BE2C (cell line): ENCODE measurements at regions not wholly inside any gene's neighbourhood (a gene's known extent, or its start where the extent isn't known, plus 50 kb on each side); places are given as distances from the start of the nearest gene placed in this dataset.
"Not testable (repeated sequence)": the region's sequence is repeated elsewhere in the genome, so short reads cannot be mapped to it uniquely, and the experiment has no call there.

Source experiments
- DNase-seq: peaks from one replicate; pipeline ENCODE4 v3.0.0-alpha.2; 2020
- H3K27me3 ChIP-seq: fragments of 250-450 bp; sonication (Bioruptor Pico); 2 replicates; pipeline ENCODE4 v1.5.1; 2020; ENCODE audit warnings: mild to moderate bottlenecking
- H3K36me3 ChIP-seq: fragments of 250-450 bp; sonication (Bioruptor Pico); 2 replicates; pipeline ENCODE4 v1.5.1; 2020; ENCODE audit warnings: mild to moderate bottlenecking
- H3K4me1 ChIP-seq: fragments of 250-450 bp; sonication (Bioruptor Pico); 2 replicates; pipeline ENCODE4 v1.5.1; 2020
- H3K4me3 ChIP-seq: 2 replicates; pipeline ENCODE4 v1.5.1; 2011; ENCODE audit warnings: low read depth, low read length
- H3K9me3 ChIP-seq: fragments of 250-450 bp; sonication (Bioruptor Pico); 2 replicates; pipeline ENCODE4 v1.5.1; 2020
- CTCF ChIP-seq: IDR thresholded peaks from 2 replicates; pipeline ENCODE4 v1.5.1; 2012; ENCODE audit warnings: mild to moderate bottlenecking, low read depth, low read length

GRCh38 chr6:14549871-14550270 lies 432.3 kb downstream of the CD83 start:
- no peaks in the 10 kb centered on the region for H3K36me3 ChIP-seq
- no peaks in the 10 kb centered on the region for H3K9me3 ChIP-seq
- no peaks in the 10 kb centered on the region for H3K27me3 ChIP-seq
- no peak for DNase-seq
- no peak overlapping the region for H3K4me3 ChIP-seq
- H3K4me1 ChIP-seq: no peaks in the 10 kb centered on the region
- no peak for TF ChIP-seq CTCF

- Histone ChIP-seq H3K4me3 (no peak overlapping the region), H3K4me1 (no peaks in the 10 kb centered on the region), H3K9me3 (no peaks in the 10 kb centered on the region), H3K27me3 (no peaks in the 10 kb centered on the region), H3K36me3 (no peaks in the 10 kb centered on the region)
- no peak for DNase-seq
- TF ChIP-seq CTCF: no peak
Observed at GRCh38 chr6:14550410-14550809, 432.8 kb downstream of the CD83 start.

GRCh38 chr6:14550822-14551221 lies 433.2 kb downstream of the CD83 start:
- H3K9me3 ChIP-seq: no peaks in the 10 kb centered on the region
- H3K4me3 ChIP-seq: no peak overlapping the region
- no peak for DNase-seq
- H3K27me3 ChIP-seq: no peaks in the 10 kb centered on the region
- no peaks in the 10 kb centered on the region for H3K36me3 ChIP-seq
- no peak for TF ChIP-seq CTCF
- no peaks in the 10 kb centered on the region for H3K4me1 ChIP-seq

- not testable (repeated sequence) for H3K36me3 ChIP-seq, H3K9me3 ChIP-seq, DNase-seq, H3K4me1 ChIP-seq, H3K27me3 ChIP-seq, H3K4me3 ChIP-seq
Observed at GRCh38 chr6:14551601-14552000, 434.0 kb downstream of the CD83 start.

GRCh38 chr6:14552891-14553290 lies 435.3 kb downstream of the CD83 start:
- no peaks in the 10 kb centered on the region for H3K27me3 ChIP-seq

GRCh38 chr6:14553515-14553914 lies 435.9 kb downstream of the CD83 start:
- DNase-seq: no peak
- no peak for TF ChIP-seq CTCF

More at GRCh38 chr6:14552891-14553290, 435.3 kb downstream of the CD83 start:
- no peak for DNase-seq
- no peak for TF ChIP-seq CTCF
- no peaks in the 10 kb centered on the region for H3K9me3 ChIP-seq
- H3K4me3 ChIP-seq: no peak overlapping the region
- no peaks in the 10 kb centered on the region for H3K36me3 ChIP-seq
- no peaks in the 10 kb centered on the region for H3K4me1 ChIP-seq

GRCh38 chr6:14555804-14556203 lies 438.2 kb downstream of the CD83 start:
- TF ChIP-seq CTCF: no peak
- no peak for DNase-seq

More at GRCh38 chr6:14553515-14553914, 435.9 kb downstream of the CD83 start:
- no peaks in the 10 kb centered on the region for H3K27me3 ChIP-seq
- H3K4me1 ChIP-seq: no peaks in the 10 kb centered on the region
- no peaks in the 10 kb centered on the region for H3K36me3 ChIP-seq
- H3K4me3 ChIP-seq: no peak overlapping the region
- no peaks in the 10 kb centered on the region for H3K9me3 ChIP-seq

More at GRCh38 chr6:14555804-14556203, 438.2 kb downstream of the CD83 start:
- Histone ChIP-seq H3K27me3 (no peaks in the 10 kb centered on the region), H3K9me3 (no peaks in the 10 kb centered on the region), H3K4me3 (no peak overlapping the region), H3K36me3 (no peaks in the 10 kb centered on the region), H3K4me1 (no peaks in the 10 kb centered on the region)
